Hematopoietic multipotent progenitor cell treated with erythropoietin and hydrocortisone succinate and interleukin-3 and kit ligand, for 8 days (in vitro differentiated cells): ENCODE measurements at regions not wholly inside any gene's neighbourhood (a gene's known extent, or its start where the extent isn't known, plus 50 kb on each side); places are given as distances from the start of the nearest gene placed in this dataset.

Experiments used
- DNase-seq: peaks from one replicate; pipeline ENCODE4 v3.0.0-alpha.2; 2015

DNA sequence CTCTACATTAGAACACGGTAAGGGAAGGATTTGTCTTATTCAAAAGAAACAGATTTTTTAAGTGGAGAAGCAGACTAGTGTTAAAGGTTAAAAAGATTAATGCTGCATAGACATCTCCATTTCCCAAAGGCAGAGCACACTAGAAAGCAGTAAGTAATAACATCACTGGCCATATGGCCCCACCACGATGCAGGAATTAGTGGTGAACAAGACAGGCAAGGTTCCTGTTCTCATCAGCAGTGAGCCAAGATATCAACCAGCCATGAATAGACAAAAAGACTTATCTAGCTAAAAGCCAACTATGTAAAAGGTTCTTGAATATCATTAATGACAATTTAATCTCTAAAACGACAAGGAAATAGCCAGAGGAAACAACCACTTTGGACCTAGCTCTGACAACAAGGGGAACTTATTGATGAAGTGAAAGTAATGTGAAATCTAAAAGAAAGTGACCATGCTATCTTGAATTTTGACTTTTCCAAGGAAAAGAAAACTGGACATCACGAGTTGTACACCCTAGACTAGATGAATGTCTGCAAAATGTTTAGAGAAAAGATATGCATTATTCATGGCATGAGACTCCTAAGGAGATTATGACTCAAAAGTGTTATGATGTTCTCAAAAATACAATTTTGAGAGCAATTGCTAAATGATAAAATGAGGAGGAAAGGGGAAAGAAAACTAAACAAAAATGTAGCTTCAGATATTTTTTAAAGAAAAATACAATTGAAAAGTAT is 157.9 kb upstream of the STXBP5 start:
- DNase-seq, result no peak

DNA sequence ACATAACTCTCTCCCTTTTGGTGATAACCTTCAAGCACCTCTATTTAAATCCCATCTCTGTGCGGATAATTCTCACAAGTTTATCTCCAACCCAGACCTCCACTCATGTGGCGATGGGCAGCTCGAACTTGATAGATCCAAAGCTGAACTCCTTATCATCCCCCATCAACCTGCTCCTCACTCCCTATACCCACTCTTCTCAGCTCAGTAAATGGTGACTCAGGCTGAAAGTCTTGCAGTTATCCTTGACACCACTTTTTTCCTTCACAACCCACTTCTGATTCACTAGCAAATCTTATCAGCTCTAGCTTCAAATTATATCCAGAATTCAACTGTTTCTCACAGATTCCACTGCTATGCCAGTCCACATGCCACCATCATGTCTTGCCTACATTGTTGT is 155.3 kb upstream of the STXBP5 start:
- no peak for DNase-seq

DNA sequence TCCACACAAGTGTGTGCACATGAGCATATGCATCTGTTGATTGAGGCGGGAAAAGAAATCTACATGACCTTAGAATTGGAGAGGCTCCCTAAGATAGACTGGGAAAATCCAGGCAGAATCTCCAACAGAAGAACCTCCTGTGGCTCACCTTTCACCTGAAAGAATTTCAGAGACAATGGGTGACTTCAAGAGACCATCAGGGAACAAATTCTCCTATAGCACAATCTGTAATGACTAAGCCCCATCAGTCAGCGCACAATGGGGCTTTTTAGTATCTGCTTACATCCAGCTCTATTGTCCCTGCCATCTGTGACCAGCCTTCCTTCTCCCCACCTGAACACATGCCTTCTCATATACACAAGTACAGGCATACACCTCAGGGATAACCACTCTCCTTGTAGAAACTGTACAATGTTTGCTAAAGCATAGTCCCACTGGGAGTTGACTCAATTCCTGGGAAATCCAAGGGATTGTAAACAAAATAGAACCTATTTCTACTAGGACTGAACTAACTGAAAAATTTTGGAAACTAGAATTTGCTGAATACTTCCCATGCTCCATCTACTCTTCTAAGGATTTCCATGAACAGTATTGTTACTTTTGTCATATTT is 150.8 kb upstream of the STXBP5 start:
- DNase-seq, result no peak

DNA sequence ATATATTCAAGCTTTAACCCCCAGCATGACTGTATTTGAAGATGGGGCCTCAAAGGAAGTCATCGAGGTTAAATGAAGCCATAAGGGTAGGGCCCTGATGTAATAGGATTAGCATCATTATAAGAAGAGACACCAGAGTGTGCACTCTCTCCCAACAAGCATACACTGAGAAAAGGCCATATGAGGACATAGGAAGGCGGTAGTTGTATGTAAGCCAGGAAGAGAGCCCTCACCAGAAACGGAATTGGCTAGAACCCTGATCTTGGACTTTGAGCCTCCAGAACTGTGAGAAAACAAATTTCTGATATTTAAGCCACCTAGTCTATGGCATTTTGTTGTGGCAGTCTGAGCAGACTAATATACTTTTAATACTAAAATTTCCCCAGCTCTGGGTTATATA is 150.1 kb upstream of the STXBP5 start:
- no peak for DNase-seq

DNA sequence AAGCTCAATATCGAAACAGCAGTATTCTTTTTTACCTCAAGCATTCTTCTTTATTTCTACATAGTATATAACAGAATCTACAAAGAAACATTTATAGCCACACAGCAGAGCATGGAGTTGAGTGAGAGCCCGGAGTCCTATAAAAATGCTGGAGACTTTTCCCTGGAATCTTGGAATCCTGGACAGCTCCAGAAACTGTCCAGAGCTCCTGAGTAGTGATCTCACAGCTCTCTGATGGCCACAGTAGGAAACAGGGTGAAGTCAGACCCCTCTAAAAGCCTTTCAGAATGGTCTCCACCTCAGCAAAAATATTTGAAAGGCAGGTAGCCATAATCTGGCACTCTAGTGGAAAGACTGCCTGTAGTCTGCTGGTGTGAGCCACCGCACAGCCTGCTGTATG is 149.3 kb upstream of the STXBP5 start:
- no peak for DNase-seq

DNA sequence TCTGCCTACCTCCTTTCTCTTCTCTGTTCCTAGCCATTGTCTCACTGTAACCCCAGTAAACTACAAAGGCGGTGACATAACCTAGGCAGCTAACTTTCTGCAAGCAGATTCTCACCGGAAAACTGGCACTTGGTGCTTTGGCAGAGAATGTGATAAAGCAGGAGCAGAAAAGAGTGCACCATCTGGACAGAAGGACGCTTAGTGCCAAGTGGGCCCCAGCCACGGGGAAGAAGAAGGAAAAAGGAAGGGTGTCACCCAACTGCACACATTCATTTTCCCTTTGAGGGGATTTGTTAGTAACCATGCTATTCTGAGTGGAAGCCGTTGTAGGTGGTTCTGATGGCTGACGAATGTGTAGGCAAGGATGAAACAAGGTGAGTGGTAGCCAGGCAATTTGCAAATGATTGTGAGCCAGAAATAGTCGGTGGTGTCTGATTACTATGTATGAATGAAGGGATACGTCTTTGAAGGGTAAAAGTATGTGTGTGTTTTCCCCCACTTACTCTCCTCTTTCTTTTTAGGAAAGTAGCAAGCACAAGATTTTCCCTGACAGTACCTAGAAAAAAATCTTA is 148.3 kb upstream of the STXBP5 start:
- no peak for DNase-seq

DNA sequence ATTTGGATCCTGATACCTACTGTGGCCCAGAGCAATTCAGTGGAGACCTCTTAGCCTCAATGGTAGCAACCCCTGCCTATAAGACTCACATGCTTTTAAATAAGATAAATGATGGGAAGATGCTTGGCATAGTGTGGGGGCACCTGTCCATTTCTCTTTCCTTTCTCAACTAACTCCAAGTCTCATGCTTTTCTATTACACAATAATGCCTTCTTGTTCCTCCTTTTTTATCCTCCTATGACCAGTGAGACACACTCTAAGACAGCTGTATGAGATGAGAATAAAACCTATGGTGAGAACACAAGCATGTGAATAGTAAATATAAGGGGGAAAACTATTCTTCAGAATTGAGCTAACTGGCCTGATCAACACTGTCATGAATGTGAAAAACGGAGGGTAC is 147.0 kb upstream of the STXBP5 start:
- no peak for DNase-seq

DNA sequence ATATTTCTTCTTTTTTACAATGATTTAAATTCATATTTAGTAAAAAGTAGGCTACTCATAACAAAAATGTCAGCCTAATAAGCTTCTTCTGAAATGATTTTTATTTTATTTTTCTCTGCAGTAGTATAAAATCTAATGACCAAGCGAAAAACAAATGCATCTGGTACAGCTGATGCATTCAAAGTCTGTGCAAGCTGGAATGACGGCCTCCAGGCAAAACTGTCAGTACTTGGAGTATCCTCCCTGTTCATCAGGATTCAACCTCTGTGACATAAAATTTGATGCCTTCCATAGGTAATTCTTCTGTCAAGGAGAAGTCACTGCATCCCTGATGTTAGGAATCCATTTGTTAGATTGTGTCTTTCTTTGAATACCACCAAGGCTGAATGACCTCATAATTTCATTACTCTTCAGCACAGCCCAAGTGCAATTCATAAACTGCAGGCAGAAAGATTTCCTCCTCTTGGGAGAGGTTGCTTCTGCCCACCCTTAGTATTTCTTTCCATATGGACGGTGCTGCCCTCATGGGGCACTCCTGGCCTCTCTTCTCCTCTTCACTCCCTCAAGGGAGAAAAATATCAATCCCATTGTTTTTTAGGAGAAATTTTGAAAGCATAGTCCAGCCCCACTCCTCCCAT is 146.4 kb upstream of the STXBP5 start:
- no peak for DNase-seq

DNA sequence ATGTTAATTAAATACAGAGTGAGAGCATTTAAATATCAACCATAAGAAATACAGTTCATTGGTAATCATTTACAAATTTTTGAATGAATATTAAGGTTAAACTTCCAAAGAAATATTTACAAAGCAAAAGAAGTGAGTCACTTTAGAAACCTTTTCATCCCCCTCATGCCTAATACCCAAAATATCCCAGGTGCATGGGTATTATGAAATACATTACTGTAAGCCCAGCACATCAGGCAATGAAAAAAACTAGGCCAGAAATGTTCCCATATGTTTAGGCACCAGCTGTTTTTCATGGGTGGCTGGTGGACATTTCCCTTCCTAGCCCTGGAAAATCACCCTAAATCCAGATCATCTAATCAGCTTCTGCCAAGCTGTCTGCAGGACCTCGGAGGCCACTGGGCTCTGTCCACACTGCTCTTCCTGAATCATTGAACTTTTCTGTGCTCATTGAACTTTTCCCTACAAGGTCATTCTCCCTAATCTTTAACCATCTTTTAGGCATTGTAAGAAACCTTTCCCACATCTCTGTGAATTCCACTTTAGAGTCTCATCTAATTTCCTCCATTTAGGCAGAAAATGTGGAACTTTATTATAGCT is 145.3 kb upstream of the STXBP5 start:
- no peak for DNase-seq

DNA sequence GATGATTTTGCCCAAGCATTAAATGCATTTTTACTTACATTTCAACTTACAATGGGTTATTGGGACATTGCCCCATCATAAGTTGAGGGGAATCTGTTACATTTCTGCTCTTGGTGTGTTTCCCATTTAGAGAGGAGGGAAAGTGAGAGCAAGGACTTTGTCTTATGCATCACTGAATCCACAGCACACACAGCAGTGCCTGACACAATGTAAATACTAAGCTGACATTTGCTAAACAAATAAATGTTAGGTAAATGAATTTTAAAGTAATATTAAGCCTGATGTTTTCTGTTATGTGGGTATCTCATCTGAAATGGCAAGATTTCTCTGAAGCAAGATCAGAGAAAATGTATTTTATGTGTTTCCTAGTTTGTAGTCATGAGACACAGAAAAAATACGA is 143.6 kb upstream of the STXBP5 start:
- DNase-seq, result no peak

DNA sequence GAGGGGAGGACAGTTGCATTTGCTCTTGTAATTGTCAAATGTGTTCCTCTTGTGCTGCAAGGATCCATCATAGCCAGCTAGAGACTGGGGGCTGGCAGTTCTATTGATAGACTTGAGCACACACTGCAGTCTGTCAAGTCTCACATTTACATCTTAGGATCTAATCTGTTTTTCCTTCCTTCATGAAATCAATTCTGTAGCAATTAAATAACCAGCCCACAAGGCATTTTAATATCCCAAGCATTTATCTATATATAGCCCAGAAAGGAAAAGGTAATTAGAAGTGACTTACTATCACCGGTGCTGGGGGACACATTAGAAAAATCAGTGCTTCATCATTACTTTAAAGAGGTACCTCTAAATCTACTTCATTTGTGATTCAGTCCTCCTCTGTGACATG is 143.0 kb upstream of the STXBP5 start:
- DNase-seq, result no peak

DNA sequence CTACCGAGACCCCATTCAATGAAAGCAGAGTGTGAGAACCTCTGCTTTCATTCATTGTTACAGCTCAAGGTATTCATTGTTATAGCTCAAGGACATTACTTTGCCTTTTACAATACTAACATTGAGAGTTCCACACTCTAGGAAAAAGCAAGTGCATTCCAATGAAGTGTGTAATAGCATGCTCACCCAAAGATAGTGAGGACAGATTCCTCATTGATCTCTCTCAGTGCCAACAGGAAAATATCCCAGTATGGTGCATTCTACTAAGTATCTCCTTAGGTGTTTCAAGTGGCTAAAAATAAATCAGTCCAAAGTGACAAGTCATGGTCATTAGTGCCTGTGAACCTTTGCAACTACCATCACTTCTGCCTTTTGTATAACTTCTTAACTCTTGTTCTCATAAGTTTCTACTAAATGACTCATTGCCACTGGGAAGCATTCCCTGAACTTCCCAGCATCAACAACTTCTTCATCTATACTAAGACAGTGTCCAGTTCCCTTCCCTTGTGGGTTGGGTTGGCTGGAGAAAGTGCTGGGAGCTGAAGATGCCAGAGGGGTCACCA is 140.7 kb upstream of the STXBP5 start:
- no peak for DNase-seq

DNA sequence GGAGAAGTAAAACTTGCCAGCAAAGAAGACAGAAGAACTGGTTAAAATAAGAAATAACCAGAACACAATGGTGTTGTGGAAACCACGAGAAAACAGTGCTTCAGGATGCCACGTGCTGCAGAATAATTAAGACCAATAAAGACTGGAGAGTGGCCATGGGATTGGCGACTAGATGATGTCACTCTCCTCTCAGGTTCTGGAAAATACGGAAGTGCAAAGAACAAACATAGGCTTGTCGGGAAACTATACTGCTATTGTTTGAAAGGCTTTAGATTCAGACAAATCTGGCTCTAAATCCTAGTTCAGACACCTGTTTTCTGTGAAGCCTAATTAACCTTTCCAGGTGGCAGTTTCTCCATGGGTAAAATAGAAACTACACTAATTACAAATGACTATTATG is 138.4 kb upstream of the STXBP5 start:
- no peak for DNase-seq

DNA sequence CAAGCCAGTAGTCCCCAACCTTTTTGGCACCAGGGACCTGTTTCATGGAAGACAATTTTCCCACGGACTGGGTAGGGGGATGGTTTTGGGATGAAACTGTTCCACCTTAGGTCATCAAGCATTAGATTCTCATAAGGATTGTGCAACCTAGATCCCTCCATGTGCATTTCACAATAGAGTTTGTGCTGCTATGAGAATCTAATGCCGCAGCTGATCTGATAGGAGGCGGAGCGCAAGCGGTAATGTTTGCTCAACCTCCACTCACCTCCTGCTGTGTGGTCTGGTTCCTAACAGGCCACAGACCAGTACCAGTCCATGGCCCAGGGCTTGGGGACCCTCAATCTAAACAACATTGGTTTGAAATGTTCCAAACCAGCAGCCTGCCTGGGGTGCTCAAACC is 137.0 kb upstream of the STXBP5 start:
- no peak for DNase-seq

DNA sequence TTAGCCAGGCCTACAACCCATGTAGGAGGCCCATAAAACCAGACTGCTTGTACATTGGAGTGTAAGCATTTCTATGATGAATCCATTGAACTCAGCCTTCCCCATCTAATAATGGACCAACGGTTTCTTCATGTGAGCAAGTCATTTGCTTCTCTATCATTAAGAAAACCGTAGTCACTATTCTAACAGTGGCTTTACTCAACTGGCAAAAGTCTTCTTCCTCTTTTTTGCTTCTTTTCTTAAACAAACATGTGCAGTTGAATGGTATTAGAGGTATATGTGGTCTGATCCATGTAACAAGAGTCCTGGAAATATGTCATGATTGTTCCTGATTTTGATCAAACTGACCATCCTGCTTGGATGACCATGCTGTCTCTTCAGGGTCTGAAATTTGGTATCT is 132.4 kb upstream of the STXBP5 start:
- DNase-seq, result no peak

DNA sequence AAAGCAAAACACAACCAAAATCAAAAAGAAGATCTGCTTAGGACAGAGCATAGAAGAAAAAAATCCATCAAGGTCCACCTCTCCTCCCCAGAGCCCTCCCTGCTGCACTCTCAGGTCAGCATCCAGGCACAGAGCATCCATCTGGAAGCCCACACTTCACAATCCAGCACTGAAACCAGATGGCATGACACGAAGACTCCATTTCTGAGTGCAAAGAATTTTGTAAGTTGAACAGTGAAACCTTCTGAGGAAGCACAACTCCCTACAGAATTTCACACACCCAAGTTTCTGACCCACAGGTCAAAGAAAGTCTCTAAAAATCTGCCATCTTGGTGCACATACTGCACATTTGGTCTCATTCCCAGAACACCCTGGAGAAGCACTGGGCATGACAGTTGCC is 128.8 kb upstream of the STXBP5 start:
- DNase-seq, result no peak

DNA sequence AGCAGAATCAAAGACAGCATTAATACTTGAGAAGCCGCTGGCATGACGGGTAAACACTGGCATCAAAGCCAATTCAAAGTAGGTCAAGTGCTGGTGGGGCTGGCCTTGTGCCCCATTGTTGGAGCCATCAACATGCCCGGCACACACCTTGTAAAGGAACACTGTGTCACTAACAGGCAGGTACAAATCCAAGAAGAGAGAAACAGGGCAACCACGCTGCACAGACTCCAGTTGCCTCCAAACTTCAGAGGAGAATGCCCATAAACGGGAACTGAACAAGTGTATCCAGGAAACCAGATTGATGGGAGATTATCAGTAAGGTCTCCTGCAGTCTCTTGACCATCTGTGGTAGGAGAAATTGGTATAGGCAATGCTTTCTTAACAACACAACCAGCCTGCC is 127.0 kb upstream of the STXBP5 start:
- no peak for DNase-seq

DNA sequence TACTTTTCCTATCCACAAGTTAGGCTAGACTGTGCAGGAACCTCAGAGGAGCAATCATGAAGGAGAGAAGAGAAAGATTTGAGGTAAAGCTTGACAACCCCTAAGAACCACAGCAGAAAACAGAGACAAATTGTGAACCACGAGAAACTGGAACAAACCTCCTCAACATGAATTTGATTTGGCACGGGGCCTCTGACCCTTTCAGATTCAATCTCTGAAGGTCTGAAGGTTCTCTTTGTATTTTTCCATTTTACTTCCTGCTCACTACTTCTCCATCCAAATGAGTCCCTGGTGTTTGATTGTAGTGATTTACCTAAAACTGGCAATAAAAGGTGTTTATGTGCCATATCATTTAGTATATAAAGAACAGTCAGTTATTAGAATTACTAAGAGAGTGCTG is 126.1 kb upstream of the STXBP5 start:
- DNase-seq, result no peak

DNA sequence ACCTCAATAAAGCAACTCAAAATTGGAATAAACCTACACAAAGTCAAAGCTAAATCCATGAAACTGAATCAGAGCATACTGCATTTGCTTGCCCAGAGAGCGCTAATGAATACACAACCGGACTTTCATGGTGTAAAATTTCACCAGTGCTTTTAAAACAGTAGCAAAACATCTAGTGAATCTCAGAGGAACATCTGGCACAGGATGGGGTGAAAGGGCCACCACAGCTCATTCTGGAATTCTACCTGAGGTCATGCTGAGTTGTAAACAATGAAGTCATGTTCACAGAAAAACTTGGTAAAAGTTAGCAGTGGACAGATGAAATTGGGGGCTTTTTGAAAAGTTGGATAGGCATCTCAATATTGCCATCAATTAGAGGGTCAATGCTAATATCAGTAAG is 125.6 kb upstream of the STXBP5 start:
- DNase-seq, result no peak

DNA sequence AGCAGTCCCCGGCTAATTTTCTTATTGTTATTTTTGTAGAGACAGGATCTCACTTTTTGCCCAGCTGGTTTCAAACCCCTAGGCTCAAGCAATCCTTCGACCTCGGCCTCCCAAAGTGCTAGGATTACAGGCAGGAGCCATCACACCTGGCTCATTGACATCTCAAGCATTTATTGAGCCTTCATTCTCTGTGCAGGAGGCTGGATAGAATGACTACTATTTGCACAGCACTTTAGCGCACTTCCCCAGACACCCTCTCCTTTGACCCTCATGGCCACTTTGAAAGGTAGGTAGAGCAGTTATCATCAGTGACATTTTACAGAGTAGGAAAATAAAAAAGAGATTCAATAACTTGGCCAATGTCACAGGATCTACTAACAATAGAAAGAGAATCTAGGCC is 124.0 kb upstream of the STXBP5 start:
- no peak for DNase-seq

DNA sequence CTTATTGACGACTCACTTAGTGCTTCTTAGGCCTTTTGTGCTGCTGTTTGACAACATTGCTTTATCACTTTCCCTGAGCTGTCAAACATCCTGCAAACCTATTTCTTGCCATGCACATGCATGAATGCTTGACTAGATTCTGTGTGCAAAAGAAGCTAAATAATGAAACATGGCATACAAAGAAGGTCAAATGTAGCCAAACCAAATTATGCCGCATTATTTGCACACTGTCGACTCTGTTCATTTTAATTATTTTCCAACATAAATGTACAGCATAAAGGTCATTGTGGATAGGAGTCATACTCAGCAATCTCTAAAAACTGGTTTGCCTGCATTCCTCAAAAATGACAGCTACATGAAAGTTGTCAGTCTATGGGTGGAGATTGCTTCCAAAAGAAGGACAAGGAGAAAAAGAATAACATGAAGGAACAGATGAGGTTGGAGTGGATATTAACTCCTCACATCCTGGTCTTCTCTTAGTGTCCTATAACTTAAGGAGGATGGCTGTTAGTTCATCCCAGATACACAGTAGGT is 123.1 kb upstream of the STXBP5 start:
- DNase-seq, result no peak

DNA sequence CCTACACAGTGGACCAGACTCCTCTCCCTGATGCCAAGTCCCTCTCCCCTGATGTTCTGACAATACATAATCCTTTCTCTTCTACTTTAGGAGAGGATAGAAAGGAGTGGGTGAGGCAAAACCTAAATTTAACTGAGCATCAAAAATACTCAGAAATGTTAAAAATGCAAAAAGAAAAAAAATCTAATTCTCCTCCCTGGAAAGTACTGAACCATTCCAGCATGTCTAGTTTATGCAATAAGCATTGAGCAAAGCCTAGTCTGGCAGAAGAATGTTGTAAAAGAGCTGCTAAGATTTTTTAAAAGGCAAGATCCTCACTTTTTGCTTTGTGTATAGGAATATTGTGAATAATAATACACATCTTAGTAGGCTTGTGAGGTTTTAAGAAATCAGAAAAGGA is 116.6 kb upstream of the STXBP5 start:
- no peak for DNase-seq

DNA sequence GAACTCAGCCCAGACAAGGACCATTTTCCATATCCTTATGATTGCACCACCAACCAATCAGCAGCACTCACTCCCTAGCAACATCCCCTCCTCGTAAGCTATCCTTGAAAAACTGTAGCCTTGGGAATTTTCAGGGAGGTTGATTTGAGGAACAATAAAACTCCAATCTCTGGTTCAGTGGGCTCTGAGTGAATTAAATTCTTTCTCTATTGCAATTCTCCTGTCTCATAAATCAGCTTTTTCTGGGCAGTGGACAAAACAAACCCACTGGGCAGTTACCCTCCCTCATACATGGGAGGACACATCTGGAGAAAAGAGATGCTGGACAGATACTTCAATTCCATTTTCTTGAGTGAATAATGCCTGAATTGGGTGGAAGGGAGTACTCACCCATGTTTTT is 115.4 kb upstream of the STXBP5 start:
- no peak for DNase-seq
